Stimulated activated CD4-positive, alpha-beta T cell treated with anti-CD3 and anti-CD28 coated beads, Interleukin-1b, Interleukin-23, amount 100 ng/mL, for 4 hours (primary cell): ENCODE measurements at regions not wholly inside any gene's neighbourhood (a gene's known extent, or its start where the extent isn't known, plus 50 kb on each side); places are given as distances from the start of the nearest gene placed in this dataset.
"Not testable (repeated sequence)": the region's sequence is repeated elsewhere in the genome, so short reads cannot be mapped to it uniquely, and the experiment has no call there.

Source experiments
- DNase-seq, 2 donors: peaks; one replicate each; pipeline ENCODE4 v3.0.0-alpha.2; 2020; ENCODE audit warnings: low read depth in 2 of 2

DNA sequence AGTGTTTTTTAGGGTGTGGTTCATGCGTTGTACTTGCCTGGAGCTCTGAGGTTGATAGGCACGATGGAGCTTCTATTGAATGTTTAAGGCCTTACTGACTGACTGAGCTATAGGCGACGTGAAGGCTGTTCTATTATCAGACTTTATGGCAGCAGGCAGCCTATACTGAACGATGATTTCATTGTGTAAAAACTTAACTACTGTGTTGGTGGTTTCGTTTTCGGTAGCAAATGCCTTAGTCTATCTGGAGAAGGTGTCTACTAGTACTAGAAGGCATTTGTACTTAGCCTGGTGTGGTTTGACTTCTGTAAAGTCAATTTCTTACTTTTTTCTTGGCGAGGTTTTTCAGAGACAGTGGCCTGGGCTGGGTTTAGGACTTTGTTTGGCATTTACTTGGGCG is 194.4 kb downstream of the OTOP1 start:
- DNase-seq = not testable (repeated sequence)

- DNase-seq = not testable (repeated sequence)
These were observed 193.7 kb downstream of the OTOP1 start for GRCh38 chr4:4032801-4033605.

DNA sequence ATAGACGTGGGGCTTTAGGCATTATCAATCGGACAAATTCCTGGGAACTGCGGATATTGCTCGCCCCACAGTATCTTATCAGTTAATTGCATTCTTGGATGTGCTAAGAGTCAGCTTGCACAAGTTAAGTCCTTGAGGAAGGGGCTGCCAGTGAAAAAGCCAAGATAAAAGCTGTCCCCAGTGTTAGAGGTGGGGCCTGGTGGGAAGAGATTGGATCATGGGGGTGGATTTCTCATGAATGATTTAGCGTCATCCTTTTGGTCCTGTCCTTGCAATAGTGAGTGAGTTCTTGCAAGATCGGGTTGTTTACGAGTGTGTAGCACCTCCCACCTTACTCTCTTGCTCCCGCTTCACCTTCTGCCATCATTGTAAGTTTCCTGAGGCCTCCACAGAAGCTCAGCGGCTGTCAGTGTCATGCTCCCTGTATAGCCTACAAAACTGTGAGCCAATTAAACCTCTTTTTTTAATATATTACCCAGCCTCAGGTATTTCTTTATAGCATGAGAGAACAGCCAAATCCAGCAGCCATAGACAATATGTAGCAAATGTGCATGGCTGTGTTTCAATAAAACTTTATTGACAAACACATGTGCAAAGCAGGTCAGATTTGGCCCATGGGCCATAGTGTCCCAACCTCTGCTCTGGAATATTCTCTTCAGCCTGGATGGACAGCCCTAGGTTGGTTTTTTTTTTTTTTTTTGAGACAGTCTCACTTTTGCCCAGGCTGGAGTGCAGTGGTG is 189.2 kb downstream of the OTOP1 start:
- DNase-seq = not testable (repeated sequence)

- DNase-seq = not testable (repeated sequence)
These were observed 180.9 kb downstream of the OTOP1 start for GRCh38 chr4:4045823-4046222.

- DNase-seq = not testable (repeated sequence)
These were observed 180.0 kb downstream of the OTOP1 start for GRCh38 chr4:4046686-4047085.

- not testable (repeated sequence) for DNase-seq
These were observed 179.5 kb downstream of the OTOP1 start for GRCh38 chr4:4047202-4047601.

- not testable (repeated sequence) for DNase-seq
These were observed 178.5 kb downstream of the OTOP1 start for GRCh38 chr4:4048227-4048626.

DNA sequence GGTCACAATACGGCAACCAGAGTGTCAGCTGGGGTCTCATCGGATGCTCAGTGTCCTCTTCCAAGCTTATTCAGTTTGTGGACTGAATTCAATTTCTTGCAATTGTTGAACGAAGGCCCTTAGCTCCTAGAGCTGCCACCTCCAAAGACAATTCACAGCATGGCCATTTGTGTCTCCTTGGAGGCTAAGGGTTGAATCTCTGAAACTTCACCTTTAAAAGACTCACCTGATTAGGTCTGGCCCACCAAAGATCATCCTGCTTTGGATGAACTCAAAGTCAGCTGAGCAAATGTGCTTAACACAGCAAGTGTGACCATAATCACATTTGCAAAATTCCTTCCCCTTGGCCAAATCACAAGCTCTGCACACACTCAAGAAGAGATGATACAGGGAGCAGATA is 175.9 kb downstream of the OTOP1 start:
- not testable (repeated sequence) for DNase-seq

GRCh38 chr4:4052933-4053332 is 173.8 kb downstream of the OTOP1 start:
- not testable (repeated sequence) for DNase-seq

GRCh38 chr4:4057226-4057625 is 169.5 kb downstream of the OTOP1 start:
- DNase-seq = not testable (repeated sequence)

DNA sequence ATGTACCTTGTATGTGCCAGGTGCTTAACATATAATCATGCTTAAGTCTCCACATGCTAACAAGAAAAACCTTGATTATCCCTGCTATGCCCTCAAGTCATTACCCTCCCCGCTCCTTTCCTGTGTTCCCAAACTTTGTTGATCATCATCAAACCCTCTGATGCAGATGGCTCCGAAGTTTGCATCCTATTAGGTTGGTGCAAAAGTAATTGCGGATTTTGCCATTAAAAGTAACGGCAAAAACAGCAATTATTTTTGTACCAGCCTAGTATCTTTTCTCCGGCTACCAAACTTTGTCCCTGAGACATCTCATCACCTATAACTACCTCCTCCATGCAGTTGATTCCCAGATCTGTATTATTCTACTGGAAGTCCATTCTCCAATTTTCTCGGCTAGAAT is 142.6 kb downstream of the OTOP1 start:
- DNase-seq = not testable (repeated sequence)

DNA sequence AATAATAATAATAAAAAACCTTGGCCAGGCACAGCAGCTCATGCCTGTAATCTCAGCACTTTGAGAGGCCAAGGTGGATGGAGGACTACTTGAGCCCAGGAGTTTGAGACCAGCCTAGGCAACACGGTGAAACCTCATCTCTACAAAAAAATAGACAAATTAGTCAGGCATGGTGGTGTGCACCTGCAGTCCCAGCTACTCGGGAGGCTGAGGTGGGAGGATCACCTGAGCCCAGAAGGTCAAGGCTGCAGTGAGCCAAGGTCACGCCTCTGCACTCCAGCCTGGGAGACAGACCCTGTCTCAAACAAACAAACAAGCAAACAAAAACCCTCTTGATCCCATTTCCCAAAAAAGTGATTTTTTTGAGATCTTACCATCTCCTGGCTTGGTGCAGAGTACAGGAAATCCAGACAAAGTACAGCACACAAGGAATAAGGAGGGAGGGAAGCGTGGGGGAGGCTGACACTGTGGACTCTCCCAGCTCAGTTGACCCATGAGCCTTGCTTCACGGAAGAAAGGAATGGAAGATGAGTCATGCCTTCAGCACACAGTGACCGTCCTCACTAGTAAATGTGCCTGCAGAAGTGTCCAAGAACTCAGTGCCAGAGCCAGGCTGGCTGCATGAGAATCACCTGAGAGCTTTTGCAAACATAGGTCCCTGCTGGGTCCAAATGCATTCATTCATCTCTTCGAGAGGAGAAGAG is 136.9 kb downstream of the OTOP1 start:
- not testable (repeated sequence) for DNase-seq

DNA sequence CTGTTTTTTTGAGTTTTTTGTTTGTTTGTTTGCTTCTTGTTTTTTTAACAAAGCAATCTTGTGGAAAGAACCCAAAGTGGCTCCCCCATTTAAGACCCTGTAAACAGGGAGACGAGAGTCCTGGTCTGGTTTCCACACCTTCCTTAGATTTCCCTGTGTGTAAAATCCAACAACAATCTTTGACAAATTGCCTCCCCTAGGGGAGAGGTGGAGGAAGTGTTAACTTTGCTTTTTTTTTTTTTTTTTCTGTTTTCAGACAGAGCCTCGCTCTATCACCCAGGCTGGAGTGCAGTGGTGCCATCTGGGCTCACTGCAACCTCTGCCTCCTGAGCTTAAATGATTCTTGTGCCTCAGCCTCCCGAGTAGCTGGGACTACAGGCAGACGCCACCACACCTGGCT is 136.0 kb downstream of the OTOP1 start:
- not testable (repeated sequence) for DNase-seq

DNA sequence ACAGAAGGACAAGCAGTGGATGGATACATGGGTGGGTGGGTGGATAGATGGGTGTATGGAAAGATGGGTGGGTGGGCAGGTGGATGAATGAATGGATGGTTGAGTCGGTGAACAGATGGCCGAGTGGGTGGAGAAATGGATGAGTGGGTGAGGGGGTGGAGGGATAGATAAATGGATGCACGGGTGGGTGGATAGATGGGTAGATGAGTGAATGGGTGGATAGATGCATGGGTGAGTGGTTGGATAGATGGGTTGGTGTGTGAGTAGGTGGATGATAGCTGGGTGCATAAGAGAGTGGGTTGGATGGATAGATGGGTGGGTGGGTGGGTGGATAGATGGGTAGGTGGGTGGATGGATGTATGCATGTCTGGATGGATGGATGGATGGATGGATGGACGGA is 134.6 kb downstream of the OTOP1 start:
- not testable (repeated sequence) for DNase-seq

DNA sequence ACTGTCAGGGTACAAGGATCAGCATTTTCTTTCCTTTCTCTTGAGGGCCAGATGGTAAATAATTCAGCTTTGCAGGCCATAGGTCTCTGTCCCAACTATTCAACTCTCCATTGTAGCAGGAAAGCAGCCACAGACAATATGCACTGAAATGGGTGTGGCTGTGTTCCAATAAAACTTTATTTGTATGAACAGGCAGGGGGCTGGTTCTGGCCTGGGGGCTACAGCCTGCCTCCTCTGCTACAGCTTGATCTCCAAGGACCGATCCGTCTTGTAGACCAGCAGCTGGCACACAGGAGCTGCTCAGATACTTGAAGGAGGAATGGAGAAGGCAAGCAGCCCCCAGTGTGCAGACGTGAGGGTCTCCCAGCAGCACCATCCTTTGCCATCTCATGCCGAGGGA is 127.1 kb downstream of the OTOP1 start:
- not testable (repeated sequence) for DNase-seq

DNA sequence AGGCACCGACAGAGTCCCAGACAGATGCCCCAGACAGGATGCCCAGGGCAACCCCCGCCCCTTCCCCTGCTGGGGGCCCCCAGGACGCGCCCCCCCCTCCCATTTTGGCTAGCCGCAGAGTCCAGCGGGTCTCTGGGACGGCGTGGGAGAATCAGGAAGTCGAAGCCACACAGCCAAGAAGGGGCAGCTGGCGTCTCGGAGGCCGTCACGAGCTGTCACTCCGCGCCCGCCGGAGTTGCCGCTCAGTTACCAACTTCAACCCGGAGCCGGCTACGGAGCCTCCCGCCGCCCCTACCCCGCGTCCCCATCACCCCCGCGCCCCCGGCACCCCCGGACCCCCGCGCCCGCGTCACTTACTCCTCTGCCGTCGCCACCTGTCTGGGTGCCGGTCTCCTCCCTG is 119.8 kb downstream of the OTOP1 start:
- DNase-seq = not testable (repeated sequence)

DNA sequence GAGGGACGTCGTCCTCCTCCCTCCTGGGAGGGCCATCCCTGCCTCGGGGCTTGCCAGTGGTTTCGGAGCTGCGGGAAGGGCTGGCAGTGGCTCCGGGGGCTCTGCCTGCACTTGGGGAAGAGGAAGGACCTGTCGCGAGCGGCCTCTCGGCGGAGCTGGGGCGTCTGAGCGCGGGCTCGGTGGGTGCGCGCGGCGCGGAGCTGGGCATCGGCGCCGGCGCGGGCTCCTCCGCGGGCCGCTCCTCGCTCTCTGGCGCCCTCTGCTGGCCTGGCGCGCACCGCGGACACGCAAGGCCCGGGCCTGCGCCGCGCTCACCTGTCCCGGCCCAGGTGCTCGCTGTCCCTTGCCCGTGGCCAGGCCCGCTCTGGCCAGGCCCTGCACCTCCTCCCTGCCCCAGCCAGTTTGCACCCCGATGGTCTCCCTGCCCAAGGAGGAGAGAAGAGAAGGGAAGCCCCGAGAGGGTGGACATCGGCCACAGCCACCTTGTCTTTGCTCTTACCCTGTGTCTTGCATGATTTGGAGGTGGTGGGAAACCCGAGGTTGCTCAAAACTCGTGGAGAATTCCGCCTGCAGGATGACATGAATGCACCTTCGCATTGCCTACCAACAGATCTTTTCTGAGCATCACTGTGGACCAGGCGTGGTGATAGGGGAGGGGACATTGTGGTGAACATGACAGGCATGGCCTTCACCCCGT is 119.2 kb downstream of the OTOP1 start:
- DNase-seq = peak; percentile 66 to 82

GRCh38 chr4:4115381-4115780 is 111.3 kb downstream of the OTOP1 start:
- DNase-seq = not testable (repeated sequence)

- not testable (repeated sequence) for DNase-seq
These were observed 109.8 kb downstream of the OTOP1 start for GRCh38 chr4:4116901-4117300.

DNA sequence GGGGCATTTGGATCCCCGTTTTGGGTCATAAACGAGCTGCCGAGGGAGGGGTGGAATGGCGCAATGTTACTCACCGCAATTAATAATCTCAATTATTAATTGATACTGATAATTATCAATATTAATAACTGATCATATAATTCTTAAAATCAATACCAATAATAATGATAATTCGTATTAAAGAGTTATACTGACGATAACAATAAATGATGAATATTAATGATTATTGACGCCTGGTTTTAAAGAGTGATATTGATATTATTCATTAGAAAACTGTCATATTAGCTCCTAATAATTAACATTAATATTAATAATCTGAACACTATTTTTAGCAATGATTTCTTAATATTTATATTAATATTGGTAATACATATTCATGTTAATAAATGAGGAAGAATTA is 92.4 kb downstream of the OTOP1 start:
- not testable (repeated sequence) for DNase-seq

GRCh38 chr4:4136621-4137020 is 90.1 kb downstream of the OTOP1 start:
- DNase-seq = not testable (repeated sequence)
